Stimulated activated CD4-positive, alpha-beta T cell treated with anti-CD3 and anti-CD28 coated beads, Interleukin-2, amount 100 ng/mL, for 24 hours (primary cell): ENCODE measurements at regions not wholly inside any gene's neighbourhood (a gene's known extent, or its start where the extent isn't known, plus 50 kb on each side); places are given as distances from the start of the nearest gene placed in this dataset.
A peak's percentile ranks its signal among the peaks of the same experiment; 100 is the strongest.
"Not testable (repeated sequence)": the region's sequence is repeated elsewhere in the genome, so short reads cannot be mapped to it uniquely, and the experiment has no call there.

Experiments
- DNase-seq, 2 donors: peaks; one replicate each; pipeline ENCODE4 v3.0.0-alpha.2; 2020

DNA sequence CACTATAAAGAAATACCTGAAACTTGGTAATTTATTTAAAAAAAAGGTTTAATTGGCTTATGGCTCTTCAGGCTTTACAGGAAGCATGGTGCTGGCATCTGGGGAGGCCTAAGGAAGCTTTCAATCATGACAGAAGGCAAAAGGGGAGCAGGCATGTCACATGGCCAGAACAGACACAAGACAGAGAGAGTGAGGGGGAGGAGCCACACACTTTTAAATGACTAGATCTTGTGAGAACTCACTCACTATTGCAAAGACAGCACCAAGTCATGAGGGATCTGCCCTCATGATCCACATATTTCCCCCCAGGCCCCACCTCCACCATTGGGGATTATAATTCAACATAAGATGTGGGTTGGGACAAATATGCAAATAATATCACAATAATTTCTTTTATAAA is 355.6 kb downstream of the DAD1 start:
- no peak for DNase-seq

DNA sequence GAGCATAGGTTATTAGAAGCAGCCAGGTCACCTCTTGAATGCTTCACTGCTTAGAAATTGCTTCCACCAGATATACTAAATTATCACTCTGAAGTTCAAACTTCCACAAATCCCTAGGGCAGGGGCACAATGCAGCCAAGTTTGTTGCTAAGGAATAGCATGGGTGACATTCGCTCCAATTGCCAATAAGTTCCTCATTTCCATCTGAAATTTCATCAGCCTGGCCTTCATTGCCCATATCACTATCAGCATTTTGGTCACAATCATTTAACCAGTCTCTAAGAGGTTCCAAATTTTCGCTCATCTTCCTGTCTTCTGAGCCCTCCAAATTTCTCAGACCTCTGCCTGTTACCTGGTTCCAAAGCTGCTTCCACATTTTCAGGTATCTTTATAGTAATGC is 356.1 kb downstream of the DAD1 start:
- DNase-seq: no peak

DNA sequence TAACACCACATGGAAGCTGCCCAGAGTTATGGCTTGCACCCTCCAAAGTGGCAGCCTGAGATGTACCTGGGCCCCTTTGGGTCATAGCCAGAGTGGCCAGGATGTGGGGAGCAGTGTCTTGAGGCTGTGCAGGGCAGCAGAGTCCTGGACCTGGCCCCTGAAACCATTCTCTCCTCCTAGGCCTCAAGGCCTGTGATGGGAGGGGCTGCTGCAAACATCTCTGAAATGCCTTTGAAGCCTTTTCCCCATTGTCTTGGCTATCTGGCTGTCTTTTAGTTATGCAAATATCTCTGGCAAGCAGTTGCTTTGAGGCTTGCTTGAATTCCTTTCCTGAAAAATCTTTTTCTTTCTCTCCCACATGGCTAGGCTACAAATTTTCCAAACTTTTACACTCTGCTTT is 356.5 kb downstream of the DAD1 start:
- DNase-seq: no peak

DNA sequence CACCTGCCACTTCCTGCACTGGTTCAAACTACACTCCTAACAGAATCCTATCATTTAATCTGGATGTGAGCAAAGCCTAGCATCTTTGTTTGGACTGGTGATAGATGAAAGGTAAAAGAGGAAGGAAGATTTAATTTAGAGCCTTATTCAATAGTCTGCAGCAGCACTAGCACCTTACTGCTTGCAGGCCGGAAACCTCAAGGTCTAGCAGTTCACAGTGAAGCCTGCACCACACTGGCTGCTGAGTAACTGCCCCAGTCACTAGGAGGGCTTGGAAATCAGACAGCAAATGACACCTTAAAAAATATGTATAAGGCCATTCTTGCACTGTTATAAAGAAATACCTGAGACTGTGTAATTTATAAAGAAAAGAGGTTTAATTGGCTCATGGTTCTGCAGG is 358.0 kb downstream of the DAD1 start:
- no peak for DNase-seq

DNA sequence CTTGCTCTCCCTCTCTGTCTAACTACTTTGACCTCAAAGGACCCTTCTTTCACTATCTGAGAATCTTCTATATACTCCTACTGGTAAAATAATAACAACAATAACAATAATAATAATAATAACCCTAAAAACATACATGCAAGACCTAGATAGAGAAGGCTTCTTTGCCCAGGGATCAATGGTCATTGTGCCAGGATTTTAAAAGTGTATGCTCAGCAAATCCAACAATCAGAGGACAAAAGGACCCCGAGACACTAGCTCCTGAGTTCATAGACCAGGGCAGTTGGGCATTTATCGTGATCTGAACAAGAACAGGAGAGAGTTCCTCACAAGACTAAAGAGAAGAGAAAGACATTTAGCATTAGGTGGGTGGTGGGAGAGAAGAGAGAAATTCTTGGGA is 358.5 kb downstream of the DAD1 start:
- DNase-seq: no peak

DNA sequence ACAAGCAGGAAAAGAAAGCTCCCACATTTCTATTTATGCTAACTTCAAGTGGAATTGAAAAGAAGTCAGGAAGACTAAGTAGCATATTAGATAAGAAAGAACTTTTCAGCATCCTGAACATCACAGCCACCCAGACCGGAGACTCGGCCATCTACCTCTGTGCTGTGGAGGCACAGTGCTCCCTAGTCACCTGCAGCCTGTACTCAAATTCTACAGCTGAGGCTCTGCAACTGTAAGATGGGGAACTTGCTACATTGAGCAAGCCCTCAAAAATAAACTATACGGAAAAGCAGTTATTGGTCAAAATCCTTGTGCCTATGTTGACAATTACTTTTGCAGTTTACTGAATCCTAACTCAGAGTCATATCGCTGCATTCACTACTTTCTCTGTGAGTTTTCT is 361.9 kb downstream of the DAD1 start:
- no peak for DNase-seq

DNA sequence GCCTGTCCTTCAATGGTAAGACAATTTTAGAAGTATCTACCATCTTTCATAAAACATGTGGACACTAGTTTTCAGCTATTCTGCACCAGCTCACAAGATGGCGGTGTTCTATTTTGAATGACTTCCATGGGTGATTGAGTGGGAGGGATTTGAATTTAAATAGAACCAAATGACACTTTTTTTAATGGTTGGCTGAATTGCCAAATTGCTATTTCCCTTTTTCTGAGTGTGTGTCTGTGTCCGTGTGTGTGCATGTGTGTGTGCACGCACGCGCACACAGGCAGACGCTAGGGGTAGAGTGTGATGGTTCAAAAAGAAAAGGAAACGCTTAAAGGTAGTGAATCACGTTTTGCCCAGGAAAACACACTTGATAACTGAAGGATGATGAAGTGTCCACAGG is 362.6 kb downstream of the DAD1 start:
- peak; percentile 2 to 16 for DNase-seq

DNA sequence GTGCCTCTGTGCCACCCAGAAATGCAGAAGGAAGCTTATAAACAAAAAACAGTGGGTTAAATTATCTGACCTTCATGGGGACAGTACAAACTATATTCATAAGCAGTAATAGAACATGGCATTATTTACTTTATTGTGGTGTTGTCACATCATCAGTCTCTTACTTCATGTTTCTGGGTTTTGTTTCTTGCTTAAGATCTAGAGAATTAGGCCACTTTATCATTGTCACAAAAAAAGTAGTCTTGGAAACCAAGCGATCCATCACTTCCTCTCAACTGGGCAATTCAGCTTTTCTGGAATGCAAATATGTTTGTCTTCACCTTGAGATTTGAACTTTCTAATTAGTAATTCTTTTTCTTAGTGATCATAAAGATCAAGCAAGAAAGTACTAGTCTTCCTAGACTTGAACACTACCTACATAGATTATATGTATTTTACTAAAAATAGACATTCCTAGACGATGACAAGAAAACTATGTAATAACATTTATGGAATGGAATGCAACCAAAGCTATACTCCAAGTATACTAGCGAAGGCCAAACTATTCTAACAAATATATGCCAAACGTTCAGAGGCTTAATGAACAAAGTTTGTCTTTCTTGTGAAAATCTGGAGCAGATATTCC is 363.4 kb downstream of the DAD1 start:
- DNase-seq: no peak

DNA sequence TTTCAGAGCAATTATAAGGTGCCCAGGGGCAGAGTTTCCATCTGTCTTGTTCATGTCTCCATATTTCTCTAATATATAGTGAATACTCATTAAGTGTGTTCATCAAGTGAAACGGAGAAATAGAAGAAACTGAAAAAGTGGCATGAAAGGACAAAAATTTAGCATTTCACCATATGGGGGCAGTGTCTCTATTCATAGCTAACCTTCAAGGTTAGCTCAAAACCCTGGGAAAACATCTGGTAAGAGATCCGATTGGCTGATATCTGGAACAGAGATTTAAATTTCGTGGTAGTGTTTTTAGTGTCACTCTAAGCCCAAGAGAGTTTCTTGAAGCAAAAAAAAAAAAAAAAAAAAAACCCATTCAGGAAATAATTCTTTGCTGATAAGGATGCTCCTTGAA is 367.5 kb downstream of the DAD1 start:
- DNase-seq: no peak

DNA sequence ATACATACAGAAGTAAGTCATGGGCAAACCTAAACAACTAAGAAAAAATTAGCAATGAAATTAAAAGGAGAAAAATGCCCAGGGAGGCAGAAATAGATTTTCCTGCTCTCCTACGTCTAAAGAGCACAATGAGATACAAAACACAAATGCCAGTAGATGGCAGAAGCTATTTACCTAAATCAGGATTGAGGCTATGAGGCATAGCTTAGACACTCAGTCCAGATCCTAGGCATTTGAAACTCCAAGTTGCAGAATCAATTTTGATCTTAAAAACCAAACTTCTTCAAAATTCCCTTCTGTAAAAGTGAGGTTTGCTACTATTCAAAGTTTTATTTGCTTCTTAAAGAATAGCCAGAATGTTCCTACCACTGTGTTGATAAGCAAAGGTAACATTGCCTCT is 368.6 kb downstream of the DAD1 start:
- DNase-seq: no peak

DNA sequence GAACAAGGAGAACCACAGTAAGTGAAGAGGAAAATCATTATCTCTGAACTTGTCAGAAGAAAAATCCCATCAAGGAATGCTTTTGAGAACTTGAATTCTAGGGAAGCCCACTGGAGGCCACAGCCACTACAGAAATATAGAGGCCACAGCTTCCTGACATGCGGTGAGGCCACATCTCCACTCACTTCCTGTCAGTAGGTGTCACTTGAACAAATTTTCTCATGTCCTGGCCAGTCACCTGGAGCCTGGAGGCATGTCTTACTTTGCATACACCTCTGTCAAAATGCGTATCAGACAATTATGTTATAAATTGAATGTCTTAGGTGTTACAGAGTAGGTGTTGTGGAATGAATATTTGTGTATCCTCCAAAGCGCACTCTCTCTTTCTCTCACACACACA is 370.3 kb downstream of the DAD1 start:
- no peak for DNase-seq

DNA sequence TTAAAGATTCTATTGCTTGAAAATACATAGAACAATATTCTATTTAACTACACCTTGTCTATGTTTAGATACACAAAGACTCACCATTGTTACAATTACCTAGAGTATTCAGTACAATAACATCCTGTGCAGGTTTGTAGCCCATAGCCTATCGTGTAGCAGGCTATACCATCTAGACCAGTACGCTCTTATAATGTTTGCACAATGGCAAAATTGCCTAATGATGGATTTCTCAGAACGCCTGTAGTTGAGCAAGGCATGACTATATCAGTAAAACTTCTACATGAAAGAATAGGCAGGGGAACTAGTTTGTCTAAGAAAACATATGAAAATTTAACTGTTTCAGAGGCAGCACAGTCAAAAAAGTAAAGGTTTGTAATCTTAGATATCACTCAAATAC is 375.9 kb downstream of the DAD1 start:
- DNase-seq: no peak

DNA sequence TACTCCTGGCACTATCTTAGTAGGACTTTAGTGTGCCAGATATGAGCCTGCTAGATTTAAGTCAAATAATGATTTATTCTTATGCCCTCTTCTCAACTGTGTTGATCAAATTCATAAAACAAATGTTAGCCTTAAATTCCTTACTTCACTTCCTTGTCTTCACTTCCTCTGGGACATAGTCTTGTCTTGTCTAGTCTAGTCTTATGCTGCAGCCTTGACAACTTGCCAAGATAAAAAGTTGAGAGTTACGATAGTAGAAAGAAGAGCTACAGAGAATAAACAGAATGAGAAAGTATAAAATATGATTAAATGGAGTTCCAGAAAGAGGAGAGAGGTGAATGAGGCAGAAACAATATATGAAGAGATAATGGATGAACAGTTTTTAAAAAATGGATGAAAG is 378.1 kb downstream of the DAD1 start:
- no peak for DNase-seq

DNA sequence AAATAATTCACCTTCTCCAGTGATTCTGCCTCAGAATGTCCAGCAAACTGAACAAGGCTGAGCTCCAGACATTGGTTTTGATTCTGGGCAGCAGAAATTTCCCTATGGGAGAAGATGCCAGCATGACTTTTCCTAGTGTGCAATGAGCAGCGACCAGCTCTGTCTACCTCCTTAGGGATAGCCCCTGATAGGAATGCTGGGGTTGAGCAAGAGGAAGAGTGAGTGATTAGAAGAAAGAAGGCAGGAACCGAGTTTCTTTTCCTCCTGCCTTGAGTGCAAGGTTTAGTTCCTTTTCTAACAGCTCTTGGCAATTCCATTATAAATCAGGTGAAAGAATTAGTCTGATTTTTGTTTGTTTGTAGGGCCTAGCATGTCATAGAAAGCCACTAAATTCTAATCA is 379.0 kb downstream of the DAD1 start:
- DNase-seq: no peak

DNA sequence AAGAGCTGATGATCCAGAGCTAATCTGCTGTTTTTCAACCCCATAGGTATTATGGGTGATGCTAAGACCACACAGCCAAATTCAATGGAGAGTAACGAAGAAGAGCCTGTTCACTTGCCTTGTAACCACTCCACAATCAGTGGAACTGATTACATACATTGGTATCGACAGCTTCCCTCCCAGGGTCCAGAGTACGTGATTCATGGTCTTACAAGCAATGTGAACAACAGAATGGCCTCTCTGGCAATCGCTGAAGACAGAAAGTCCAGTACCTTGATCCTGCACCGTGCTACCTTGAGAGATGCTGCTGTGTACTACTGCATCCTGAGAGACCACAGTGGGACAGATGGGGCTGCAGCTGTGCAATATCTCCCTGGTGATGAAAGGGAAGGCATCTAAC is 386.0 kb downstream of the DAD1 start:
- DNase-seq: no peak

DNA sequence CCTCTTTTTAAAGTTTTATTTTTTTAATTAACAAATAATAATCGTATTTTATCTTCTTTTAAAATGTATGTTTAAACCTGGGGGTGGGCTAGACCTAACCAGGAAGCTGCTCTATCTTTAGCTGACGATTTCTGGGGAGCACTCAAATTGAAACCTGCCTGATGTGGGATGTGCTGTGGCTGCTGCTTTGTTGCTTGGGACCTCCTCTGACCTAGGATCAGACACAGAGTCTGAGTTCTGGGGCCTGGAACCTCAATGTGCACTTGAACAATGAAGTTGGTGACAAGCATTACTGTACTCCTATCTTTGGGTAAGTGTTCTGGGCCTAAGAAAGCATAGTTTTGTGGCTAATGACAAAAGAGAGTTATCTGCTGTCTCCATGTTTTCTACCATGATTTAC is 386.7 kb downstream of the DAD1 start:
- DNase-seq: no peak

DNA sequence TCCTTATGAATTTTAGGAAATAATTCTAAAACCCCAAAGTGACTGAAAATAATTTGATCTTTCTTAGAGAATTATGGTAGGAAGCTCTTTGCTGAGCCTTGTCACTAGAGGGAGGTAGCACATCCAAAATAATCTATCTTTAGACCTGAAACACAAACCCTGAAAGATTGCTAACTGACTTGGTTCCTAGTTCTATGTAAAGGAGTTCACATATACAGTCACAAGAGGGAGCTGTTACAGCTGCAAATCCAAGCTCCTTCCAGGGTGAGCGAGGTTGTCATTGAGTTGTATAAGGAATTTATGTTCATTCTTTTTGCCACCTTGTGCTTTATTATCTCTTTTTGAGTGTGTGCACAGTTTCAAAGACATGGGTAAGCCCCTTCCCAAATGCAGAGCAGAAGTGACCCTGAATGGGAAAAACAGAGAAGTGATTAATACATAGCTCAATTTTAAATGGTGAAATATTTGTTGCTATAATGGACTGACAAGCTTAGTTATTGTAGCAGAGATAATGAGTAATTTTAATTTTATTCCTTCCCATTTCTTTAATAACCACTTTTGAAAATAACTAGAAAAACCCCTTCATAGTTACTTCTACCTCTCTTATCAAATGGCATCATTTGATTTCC is 387.9 kb downstream of the DAD1 start:
- no peak for DNase-seq

DNA sequence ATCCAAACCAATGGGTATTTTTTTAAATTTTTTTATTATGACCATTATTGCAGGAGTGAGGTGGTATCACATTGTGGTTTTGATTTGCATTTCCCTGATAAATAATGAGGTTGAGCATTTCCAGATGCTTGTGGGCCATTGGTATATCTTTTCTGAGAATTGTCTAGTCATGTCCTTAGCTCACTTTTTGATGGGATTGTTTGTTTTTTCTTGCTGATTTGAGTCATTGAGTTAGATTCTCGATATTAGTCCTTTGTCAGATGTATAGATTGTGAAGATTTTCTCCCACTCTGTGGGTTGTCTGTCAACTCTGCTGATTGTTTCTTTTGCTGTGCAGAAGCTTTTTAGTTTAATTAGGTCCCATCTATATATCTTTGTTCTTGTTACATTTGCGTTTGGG is 388.9 kb downstream of the DAD1 start:
- DNase-seq: not testable (repeated sequence)

DNA sequence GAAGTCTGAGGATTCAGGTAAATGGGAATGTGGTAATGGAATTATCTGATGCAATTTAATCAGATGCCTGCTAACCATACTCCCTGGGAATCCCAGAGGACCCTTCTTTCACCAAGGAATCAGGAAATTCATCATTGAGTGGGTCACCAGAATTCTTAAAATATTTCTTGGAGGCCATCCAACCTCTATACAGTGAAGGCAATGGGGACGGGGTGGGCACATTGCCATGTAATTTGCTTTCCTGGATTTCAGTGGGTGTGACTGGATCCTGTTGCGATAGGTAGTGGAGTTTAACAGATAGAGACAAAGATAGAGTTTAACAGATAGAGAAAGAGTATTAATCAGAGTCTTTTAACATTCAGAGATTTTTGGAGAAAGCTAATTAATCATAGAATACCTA is 394.4 kb downstream of the DAD1 start:
- DNase-seq: no peak

DNA sequence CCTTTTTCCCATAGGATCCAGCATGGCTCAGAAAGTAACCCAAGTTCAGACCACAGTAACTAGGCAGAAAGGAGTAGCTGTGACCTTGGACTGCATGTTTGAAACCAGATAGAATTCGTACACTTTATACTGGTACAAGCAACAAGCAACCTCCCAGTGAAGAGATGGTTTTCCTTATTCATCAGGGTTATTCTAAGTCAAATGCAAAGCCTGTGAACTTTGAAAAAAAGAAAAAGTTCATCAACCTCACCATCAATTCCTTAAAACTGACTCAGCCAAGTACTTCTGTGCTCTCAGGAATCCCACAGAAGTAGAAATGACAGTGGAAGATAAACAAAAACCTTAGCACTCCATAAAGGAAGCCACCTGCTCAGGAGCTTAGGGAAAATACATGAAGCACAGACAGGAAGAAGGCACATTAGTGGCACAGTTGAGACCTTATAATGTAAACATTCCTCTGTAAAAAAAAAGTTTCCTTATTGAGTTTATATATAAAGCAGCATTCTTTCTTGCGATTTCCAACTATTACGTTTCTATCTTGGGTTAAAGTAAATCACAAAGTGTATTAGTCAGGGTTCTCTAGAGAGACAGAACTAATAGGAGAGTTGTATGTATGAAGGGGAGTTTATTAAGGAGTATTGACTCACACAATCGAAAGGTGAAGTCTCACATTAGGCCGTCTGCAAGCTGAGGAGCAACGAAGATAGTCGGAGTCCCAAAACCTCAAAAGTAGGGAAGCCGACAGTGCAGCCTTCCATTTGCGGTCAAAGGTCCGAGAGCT is 398.4 kb downstream of the DAD1 start:
- DNase-seq: no peak

DNA sequence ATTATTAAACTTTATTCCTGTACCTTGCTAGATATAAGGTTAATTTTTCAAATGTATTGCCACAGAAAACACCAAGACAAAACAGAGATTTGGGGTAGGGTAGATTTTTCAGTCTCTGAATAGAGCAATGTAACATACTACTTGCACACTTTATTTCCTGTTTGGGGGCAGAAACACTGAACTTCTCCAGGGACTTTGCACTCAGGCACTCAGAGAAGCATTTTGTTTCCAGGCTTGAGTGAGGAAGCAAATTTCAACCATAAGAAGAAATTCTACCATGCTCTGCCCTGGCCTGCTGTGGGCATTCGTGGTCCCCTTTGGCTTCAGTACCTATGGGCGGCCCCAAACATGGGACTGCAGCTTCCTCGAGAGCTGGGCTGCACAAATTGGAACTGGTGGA is 399.1 kb downstream of the DAD1 start:
- DNase-seq: no peak

DNA sequence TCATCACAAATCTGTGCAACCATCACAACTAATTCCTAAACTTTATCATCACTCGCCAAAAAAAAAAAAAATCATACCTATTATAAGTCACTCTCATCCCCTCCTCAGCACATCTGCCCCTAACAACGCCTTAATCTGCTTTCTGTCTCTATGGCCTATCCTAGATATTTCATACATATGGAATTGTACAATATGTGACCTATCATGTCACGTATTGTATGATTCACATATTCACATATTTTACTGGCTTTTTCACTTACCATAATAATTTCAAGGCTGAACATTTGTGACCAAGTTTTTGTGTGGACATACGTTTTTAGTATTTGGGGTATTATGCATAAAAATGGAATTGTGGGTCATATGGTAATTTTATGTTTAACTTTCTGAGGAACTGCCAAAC is 400.7 kb downstream of the DAD1 start:
- DNase-seq: no peak

DNA sequence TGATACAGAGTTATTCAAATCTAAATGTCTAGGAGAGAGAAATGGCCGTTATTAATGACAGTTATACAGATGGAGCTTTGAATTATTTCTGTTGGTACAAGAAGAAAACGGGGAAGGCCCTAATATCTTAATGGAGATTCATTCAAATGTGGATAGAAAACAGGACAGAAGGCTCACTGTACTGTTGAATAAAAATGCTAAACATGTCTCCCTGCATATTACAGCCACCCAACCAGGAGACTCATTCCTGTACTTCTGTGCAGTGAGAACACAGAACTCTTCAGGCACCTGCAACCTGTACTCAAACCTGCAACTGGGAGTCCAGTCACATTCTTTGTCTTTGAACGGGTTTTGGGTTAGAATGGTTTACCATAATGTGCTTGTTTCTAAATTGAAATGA is 403.2 kb downstream of the DAD1 start:
- no peak for DNase-seq

DNA sequence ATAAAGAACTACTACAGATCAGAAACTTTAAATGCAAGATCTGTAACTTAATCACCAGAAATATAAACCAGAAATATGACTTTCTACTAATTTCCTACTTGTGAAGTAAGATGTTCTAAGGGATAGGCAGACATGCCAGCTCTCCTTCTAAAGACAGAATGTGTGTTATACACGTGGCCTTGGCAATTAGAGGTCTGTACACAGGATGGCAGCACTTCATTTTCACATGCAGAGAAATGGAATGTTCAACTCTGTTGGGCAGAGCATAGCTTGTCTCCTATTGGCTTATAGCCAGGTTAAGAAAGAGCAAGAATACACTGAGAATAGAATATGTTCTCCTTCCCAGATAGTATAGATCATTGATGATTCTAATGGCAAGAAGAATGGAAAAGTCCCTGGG is 403.8 kb downstream of the DAD1 start:
- no peak for DNase-seq

DNA sequence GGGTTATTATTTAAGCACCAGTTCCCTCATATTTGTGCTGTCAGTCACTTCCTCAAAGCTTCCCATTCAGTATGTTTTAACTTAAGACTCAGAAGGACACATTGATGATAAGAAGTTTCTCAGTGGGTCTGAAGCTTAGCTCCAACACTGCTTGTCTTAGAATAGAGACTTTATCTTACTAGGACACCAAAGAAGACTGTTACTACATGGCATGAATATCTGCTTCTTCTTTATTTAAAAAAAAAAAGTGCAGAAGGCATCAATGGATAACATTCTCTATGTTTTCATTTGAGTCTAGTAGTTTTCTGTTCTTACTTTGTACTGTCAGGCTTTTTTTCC is 404.2 kb downstream of the DAD1 start:
- no peak for DNase-seq
